AG09319 (cell line): ENCODE measurements at regions not wholly inside any gene's neighbourhood (a gene's known extent, or its start where the extent isn't known, plus 50 kb on each side); places are given as distances from the start of the nearest gene placed in this dataset.

Experiments used
- DNase-seq: peaks from one replicate; pipeline ENCODE4 v3.0.0-alpha.2; 2010; ENCODE audit warnings: low read depth; ENCODE audit errors: extremely low read depth
- CTCF ChIP-seq: IDR thresholded peaks from 2 replicates; pipeline ENCODE4 v1.5.1; 2011; ENCODE audit warnings: low read depth, mild to moderate bottlenecking, inconsistent platforms, low read length, moderate library complexity

GRCh38 chr5:162529886-162530285 lies 462.3 kb downstream of the GABRG2 start:
- DNase-seq, result no peak

GRCh38 chr5:162543437-162543836 lies 475.9 kb downstream of the GABRG2 start:
- no peak for DNase-seq
- no peak for TF ChIP-seq CTCF

More at GRCh38 chr5:162529886-162530285, 462.3 kb downstream of the GABRG2 start:
- TF ChIP-seq CTCF, result no peak

- no peak for DNase-seq
- no peak for TF ChIP-seq CTCF
These were observed 477.3 kb downstream of the GABRG2 start for GRCh38 chr5:162544905-162545304.

GRCh38 chr5:162550236-162550635 lies 482.7 kb downstream of the GABRG2 start:
- no peak for TF ChIP-seq CTCF
- no peak for DNase-seq

GRCh38 chr5:162558120-162558519 lies 490.5 kb downstream of the GABRG2 start:
- no peak for DNase-seq
- TF ChIP-seq CTCF, result no peak

- DNase-seq, result no peak
- no peak for TF ChIP-seq CTCF
These were observed 500.1 kb downstream of the GABRG2 start for GRCh38 chr5:162567644-162568043.

- no peak for DNase-seq
- TF ChIP-seq CTCF, result no peak
These were observed 506.2 kb downstream of the GABRG2 start for GRCh38 chr5:162573758-162574157.
